Endothelial cell of umbilical vein (primary cell): ENCODE measurements at regions not wholly inside any gene's neighbourhood (a gene's known extent, or its start where the extent isn't known, plus 50 kb on each side); places are given as distances from the start of the nearest gene placed in this dataset.

Source experiments
- BruUV-seq: library from RNA; stranded (reverse); fragments of 400-500 nt; replicated peaks from 2 replicates; lab custom pipeline; 2021; lab: Mats Ljungman, UMichigan
- CTCF ChIA-PET: fragments of 300-600, 350-600 bp; sonication (Branson Sonifier 250); formaldehyde crosslinking; loops from one replicate; lab custom pipeline; 2021; ENCODE audit warnings: antibody characterized with exemption, inconsistent platforms; lab: Charles Lee
- POLR2A ChIA-PET: fragments of 300-600, 350-600 bp; sonication (Branson Sonifier 250); formaldehyde crosslinking; loops from one replicate; lab custom pipeline; 2021; ENCODE audit warnings: antibody characterized with exemption, inconsistent platforms; lab: Charles Lee
- DNase-seq: peaks from one replicate; pipeline ENCODE4 v3.0.0-alpha.2; 2011; ENCODE audit warnings: low read depth, low spot score
- FAIRE-seq: peaks from 2 replicates; lab custom pipeline; 2011; peaks lifted over from hg19 to GRCh38; lab: Jason Lieb, UNC
- H2AFZ ChIP-seq: 2 replicates; pipeline ENCODE4 v1.6.0; 2012; ENCODE audit warnings: low read depth, low read length, control low read depth, inconsistent platforms
- H3K27ac ChIP-seq: 2 replicates; pipeline ENCODE4 v1.5.1; 2011; ENCODE audit warnings: low read depth, mild to moderate bottlenecking, control low read depth, low read length, moderate library complexity; ENCODE audit not compliant: insufficient read depth
- H3K27me3 ChIP-seq, 2 experiments: 2 replicates each; pipeline versions ENCODE4 v1.6.0 to v1.6.1; 2011; ENCODE audit warnings: low read length in 2 of 2, mixed read lengths in 1 of 2; ENCODE audit not compliant: control insufficient read depth in 2 of 2, insufficient read depth in 2 of 2
- H3K36me3 ChIP-seq, 2 experiments: 2 replicates in 1 of 2; 3 replicates in 1 of 2; pipeline ENCODE4 v1.5.1; 2011; ENCODE audit warnings: low read length in 2 of 2, mild to moderate bottlenecking in 1 of 2, moderate library complexity in 1 of 2; ENCODE audit not compliant: control insufficient read depth in 2 of 2, insufficient read depth in 2 of 2; ENCODE audit errors: extremely low read depth in 1 of 2
- H3K4me1 ChIP-seq: 3 replicates; pipeline ENCODE4 v1.5.1; 2011; ENCODE audit warnings: mild to moderate bottlenecking, low read length; ENCODE audit not compliant: control insufficient read depth, insufficient read depth; ENCODE audit errors: extremely low read depth
- H3K4me2 ChIP-seq: 2 replicates; pipeline ENCODE4 v1.6.1; 2011; ENCODE audit warnings: low read length, control low read depth, mixed read lengths; ENCODE audit not compliant: insufficient read depth
- H3K4me3 ChIP-seq, 3 experiments: fragments of 200-600 bp in 1 of 3; sonication (generic), shearing (Covaris generic) in 1 of 3; replicated peaks in 1 of 3; 2 replicates each; pipeline ENCODE4 v1.5.1; 2011 to 2016; ENCODE audit warnings: control low read depth in 3 of 3, low read length in 3 of 3, mild to moderate bottlenecking in 2 of 3, inconsistent platforms in 1 of 3, low read depth in 1 of 3, moderate library complexity in 1 of 3; ENCODE audit not compliant: insufficient read depth in 1 of 3
- H3K79me2 ChIP-seq: 2 replicates; pipeline ENCODE4 v1.6.0; 2012; ENCODE audit warnings: low read length, inconsistent platforms; ENCODE audit not compliant: control insufficient read depth, insufficient read depth
- H3K9ac ChIP-seq: replicated peaks from 2 replicates; pipeline ENCODE3; 2011; ENCODE audit warnings: low read length, control low read depth; ENCODE audit not compliant: insufficient read depth; ENCODE audit errors: extremely low read depth
- H3K9me1 ChIP-seq: replicated peaks from 3 replicates; pipeline ENCODE4 v1.6.0; 2011; ENCODE audit warnings: mild to moderate bottlenecking, low read length; ENCODE audit not compliant: control insufficient read depth, insufficient read depth; ENCODE audit errors: extremely low read depth
- H3K9me3 ChIP-seq: replicated peaks from 2 replicates; pipeline ENCODE4 v1.5.1; 2012; ENCODE audit warnings: low read length, inconsistent platforms; ENCODE audit not compliant: control insufficient read depth, insufficient read depth
- H4K20me1 ChIP-seq: replicated peaks from 2 replicates; pipeline ENCODE3; 2011; ENCODE audit warnings: mild to moderate bottlenecking, low read length; ENCODE audit not compliant: control insufficient read depth, insufficient read depth; ENCODE audit errors: extremely low read depth
- EZH2 ChIP-seq: IDR thresholded peaks from 2 replicates; pipeline ENCODE4 v1.6.1; 2012; ENCODE audit warnings: borderline replicate concordance, low read depth, mild to moderate bottlenecking, moderate library complexity, low read length, inconsistent platforms; ENCODE audit not compliant: severe bottlenecking
- FOS ChIP-seq: IDR thresholded peaks from 2 replicates; pipeline ENCODE4 v1.6.1; 2011; ENCODE audit warnings: mild to moderate bottlenecking, low read length, moderate library complexity, borderline replicate concordance; ENCODE audit not compliant: insufficient read depth
- GATA2 ChIP-seq: IDR thresholded peaks from 2 replicates; pipeline ENCODE4 v1.7.0; 2011; ENCODE audit warnings: low read depth, mild to moderate bottlenecking, moderate library complexity, mixed read lengths, low read length; ENCODE audit not compliant: insufficient read length, insufficient read depth
- JUN ChIP-seq: IDR thresholded peaks from 2 replicates; pipeline ENCODE4 v1.6.1; 2011; ENCODE audit warnings: borderline replicate concordance, low read depth; ENCODE audit not compliant: insufficient read length, insufficient read depth
- MYC ChIP-seq: IDR thresholded peaks from one replicate; pipeline ENCODE4 v1.6.1; 2011; ENCODE audit warnings: mild to moderate bottlenecking, low read depth, low read length
- POLR2A ChIP-seq: IDR thresholded peaks from 2 replicates; pipeline ENCODE4 v1.6.1; 2012; ENCODE audit warnings: low read depth, mild to moderate bottlenecking, control low read depth, low read length
- POLR2AphosphoS5 ChIP-seq: IDR thresholded peaks from 2 replicates; pipeline ENCODE4 v1.6.1; 2012; ENCODE audit warnings: low read depth, mild to moderate bottlenecking, control low read depth, low read length, moderate library complexity; ENCODE audit not compliant: insufficient read depth
- dilution Hi-C: fragments of 300-500 bp; cut with MboI; formaldehyde crosslinking; loops from one replicate; pipeline ENCODE4 v1.15.0; 2019; ENCODE audit warnings: low sequenced_read_pairs; ENCODE audit not compliant: extremely low pct_ligation_motif_present
- intact Hi-C: fragments of 100-400 bp; cut with micrococcal nuclease; formaldehyde crosslinking; loops from one replicate; pipeline ENCODE4 v1.10.0; 2022
- TF ChIP-seq, protein P1 (sequence below): IDR thresholded peaks from 2 replicates; pipeline ENCODE4 v1.6.1; 2011; ENCODE audit not compliant: insufficient read depth, insufficient read length
- TF ChIP-seq, protein P2 (sequence below), 2 donors: IDR thresholded peaks; 1 replicate in 1 of 2; 2 replicates in 1 of 2; pipeline ENCODE4 v1.5.1; 2011; ENCODE audit warnings: low read length in 2 of 2, mild to moderate bottlenecking in 2 of 2, moderate library complexity in 2 of 2, control low read depth in 1 of 2, inconsistent platforms in 1 of 2, low read depth in 1 of 2; ENCODE audit not compliant: insufficient read depth in 1 of 2; ENCODE audit errors: extremely low read depth in 1 of 2

DNA sequence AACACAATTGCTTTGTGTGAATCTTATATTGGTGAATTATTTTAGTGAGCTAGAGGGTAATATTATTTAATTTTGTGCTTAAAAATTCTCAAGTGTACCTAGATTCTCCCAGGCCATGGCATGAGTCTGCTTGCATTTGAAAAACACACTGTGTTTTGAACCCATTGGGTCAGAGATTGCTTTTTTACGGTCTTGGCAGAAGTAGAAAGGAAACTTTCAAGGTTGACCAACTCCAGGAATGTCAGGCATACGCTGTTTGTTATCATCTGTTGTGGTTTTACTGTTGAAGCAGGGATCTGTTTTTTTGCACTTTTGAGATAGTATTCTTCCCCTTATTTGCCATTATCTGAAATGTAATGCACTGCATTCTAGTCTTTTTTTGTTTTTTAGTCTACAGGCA lies 377.4 kb downstream of the RPRM start:
- Histone ChIP-seq H3K9me3 (no peaks in the 10 kb centered on the region), H3K79me2 (no peaks in the 10 kb centered on the region), H3K4me1 (no peaks in the 10 kb centered on the region), H3K4me2 (no peak overlapping the region), H3K27me3 (no peaks in the 10 kb centered on the region), H2AFZ (no peak overlapping the region), H4K20me1 (no peaks in the 10 kb centered on the region), H3K36me3 (no peaks in the 10 kb centered on the region), H3K9me1 (no peaks in the 10 kb centered on the region), H3K9ac (no peak overlapping the region), H3K4me3 (no peak overlapping the region), H3K27ac (no peak overlapping the region)
- dilution Hi-C loops (no loop called here), intact Hi-C loops (no loop called here)
- BruUV-seq: no TSS peak
- no peak for DNase-seq
- TF ChIP-seq GATA2 (no peak), POLR2AphosphoS5 (no peak), EZH2 (no peak), MYC (no peak), FOS (no peak), JUN (no peak), POLR2A (no peak)
- TF ChIP-seq, protein P1, sequence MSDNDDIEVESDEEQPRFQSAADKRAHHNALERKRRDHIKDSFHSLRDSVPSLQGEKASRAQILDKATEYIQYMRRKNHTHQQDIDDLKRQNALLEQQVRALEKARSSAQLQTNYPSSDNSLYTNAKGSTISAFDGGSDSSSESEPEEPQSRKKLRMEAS: no peak
- TF ChIP-seq, protein P2, sequence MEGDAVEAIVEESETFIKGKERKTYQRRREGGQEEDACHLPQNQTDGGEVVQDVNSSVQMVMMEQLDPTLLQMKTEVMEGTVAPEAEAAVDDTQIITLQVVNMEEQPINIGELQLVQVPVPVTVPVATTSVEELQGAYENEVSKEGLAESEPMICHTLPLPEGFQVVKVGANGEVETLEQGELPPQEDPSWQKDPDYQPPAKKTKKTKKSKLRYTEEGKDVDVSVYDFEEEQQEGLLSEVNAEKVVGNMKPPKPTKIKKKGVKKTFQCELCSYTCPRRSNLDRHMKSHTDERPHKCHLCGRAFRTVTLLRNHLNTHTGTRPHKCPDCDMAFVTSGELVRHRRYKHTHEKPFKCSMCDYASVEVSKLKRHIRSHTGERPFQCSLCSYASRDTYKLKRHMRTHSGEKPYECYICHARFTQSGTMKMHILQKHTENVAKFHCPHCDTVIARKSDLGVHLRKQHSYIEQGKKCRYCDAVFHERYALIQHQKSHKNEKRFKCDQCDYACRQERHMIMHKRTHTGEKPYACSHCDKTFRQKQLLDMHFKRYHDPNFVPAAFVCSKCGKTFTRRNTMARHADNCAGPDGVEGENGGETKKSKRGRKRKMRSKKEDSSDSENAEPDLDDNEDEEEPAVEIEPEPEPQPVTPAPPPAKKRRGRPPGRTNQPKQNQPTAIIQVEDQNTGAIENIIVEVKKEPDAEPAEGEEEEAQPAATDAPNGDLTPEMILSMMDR (IDR thresholded peaks at IDR 0.05; ENCODE audit: extremely low read depth in 1 of 2, insufficient read depth in 1 of 2, low read depth in 1 of 2, low read length in 2 of 2): no peak
- FAIRE-seq: no peak
- ChIA-PET POLR2A (no interaction called here), CTCF (no interaction called here)
